NCI-H524 treated with DMSO at 0.1 percent for 48 hours (cell line): ENCODE measurements at regions not wholly inside any gene's neighbourhood (a gene's known extent, or its start where the extent isn't known, plus 50 kb on each side); places are given as distances from the start of the nearest gene placed in this dataset.
"Not testable (repeated sequence)": the region's sequence is repeated elsewhere in the genome, so short reads cannot be mapped to it uniquely, and the experiment has no call there.

ENCODE experiments used
- DNase-seq: peaks from one replicate; lab custom pipeline; 2025; lab: John Stamatoyannopoulos, UW

- no peak for DNase-seq
These were observed 179.9 kb upstream of the MBL2 start for GRCh38 chr10:52952391-52953055.

- no peak for DNase-seq
These were observed 179.2 kb upstream of the MBL2 start for GRCh38 chr10:52951824-52952223.

GRCh38 chr10:52950578-52950977 lies 178.0 kb upstream of the MBL2 start:
- DNase-seq = no peak

GRCh38 chr10:52949899-52950298 lies 177.3 kb upstream of the MBL2 start:
- no peak for DNase-seq

GRCh38 chr10:52946486-52946885 lies 173.9 kb upstream of the MBL2 start:
- no peak for DNase-seq

GRCh38 chr10:52945521-52945920 lies 172.9 kb upstream of the MBL2 start:
- not testable (repeated sequence) for DNase-seq

- no peak for DNase-seq
These were observed 168.3 kb upstream of the MBL2 start for GRCh38 chr10:52940921-52941320.

GRCh38 chr10:52939894-52940293 lies 167.3 kb upstream of the MBL2 start:
- DNase-seq = no peak

- DNase-seq = no peak
These were observed 161.2 kb upstream of the MBL2 start for GRCh38 chr10:52933748-52934147.

- DNase-seq = no peak
These were observed 155.1 kb upstream of the MBL2 start for GRCh38 chr10:52927678-52928077.

- DNase-seq = no peak
These were observed 150.9 kb upstream of the MBL2 start for GRCh38 chr10:52923520-52923919.

- DNase-seq = no peak
These were observed 146.2 kb upstream of the MBL2 start for GRCh38 chr10:52918714-52919305.

- no peak for DNase-seq
These were observed 142.8 kb upstream of the MBL2 start for GRCh38 chr10:52915391-52915790.

GRCh38 chr10:52911163-52911562 lies 138.6 kb upstream of the MBL2 start:
- DNase-seq = no peak

GRCh38 chr10:52908478-52908877 lies 135.9 kb upstream of the MBL2 start:
- no peak for DNase-seq

GRCh38 chr10:52906046-52906445 lies 133.5 kb upstream of the MBL2 start:
- no peak for DNase-seq

- no peak for DNase-seq
These were observed 130.9 kb upstream of the MBL2 start for GRCh38 chr10:52903397-52903938.

- no peak for DNase-seq
These were observed 128.0 kb upstream of the MBL2 start for GRCh38 chr10:52900593-52900992.

- no peak for DNase-seq
These were observed 124.6 kb upstream of the MBL2 start for GRCh38 chr10:52897162-52897561.

GRCh38 chr10:52895059-52895458 lies 122.5 kb upstream of the MBL2 start:
- no peak for DNase-seq

GRCh38 chr10:52890281-52890680 lies 117.7 kb upstream of the MBL2 start:
- no peak for DNase-seq

- DNase-seq = no peak
These were observed 117.0 kb upstream of the MBL2 start for GRCh38 chr10:52889611-52890010.

- DNase-seq = peak; percentile 2
These were observed 111.7 kb upstream of the MBL2 start for GRCh38 chr10:52883996-52884871.
